ENCODE measurements at regions not wholly inside any gene's neighbourhood (a gene's known extent, or its start where the extent isn't known, plus 50 kb on each side); places are given as distances from the start of the nearest gene placed in this dataset.

- no peak for TF ChIP-seq KDM6A (CRISPR knock-in tag; IDR thresholded peaks at IDR 0.05; ENCODE audit: low read depth)
- no peak for TF ChIP-seq ZNF691 (CRISPR knock-in tag; IDR thresholded peaks at IDR 0.05; ENCODE audit: borderline replicate concordance, low read depth)
- no peak for TF ChIP-seq ISL2 (CRISPR knock-in tag; IDR thresholded peaks at IDR 0.05)
- TF ChIP-seq KAT2B (IDR thresholded peaks at IDR 0.05; ENCODE audit: borderline replicate concordance, low read depth, low read length), result no peak
- TF ChIP-seq ZNF230 (CRISPR knock-in tag; IDR thresholded peaks at IDR 0.05), result no peak
Measured at GRCh38 chr5:85646641-85647040, 971.1 kb upstream of the COX7C start (continued).

GRCh38 chr5:85647349-85648127 is 970.2 kb upstream of the COX7C start:
- H3K27ac ChIP-seq (ENCODE audit: extremely low read length, insufficient read depth, low read length), result no peak overlapping the region
- no peaks in the 10 kb centered on the region for H3K36me3 ChIP-seq (replicated peaks in 1 of 2; ENCODE audit: control insufficient read depth in 1 of 2, insufficient read depth in 2 of 2, low read length in 2 of 2)
- in situ Hi-C loops (cut with HindIII; ENCODE audit: extremely low pct_ligation_motif_present, low pct_unique_long_range_greater_than_20kb), result no loop called here
- no peaks in the 10 kb centered on the region for H3K27me3 ChIP-seq (ENCODE audit: control insufficient read depth in 1 of 2, insufficient read depth in 2 of 2, low read length in 2 of 2)
- intact Hi-C loops (cut with micrococcal nuclease; ENCODE audit: unreplicated experiment), result no loop called here
- no peak overlapping the region for H2AFZ ChIP-seq (ENCODE audit: low read length)
- no peak overlapping the region for H3K9ac ChIP-seq (ENCODE audit: insufficient read depth, low read depth, low read length)
- H3K4me3 ChIP-seq (replicated peaks in 1 of 3; ENCODE audit: insufficient read depth in 1 of 3, low read depth in 2 of 3, low read length in 3 of 3), result no peak overlapping the region
- H3K79me2 ChIP-seq (ENCODE audit: insufficient read depth, low read length), result no peaks in the 10 kb centered on the region
- no peak overlapping the region for H3K4me2 ChIP-seq (ENCODE audit: low read depth, low read length)
- POLR2A ChIA-PET, result no interaction called here
- no peaks in the 10 kb centered on the region for H4K20me1 ChIP-seq (ENCODE audit: insufficient read depth, low read length)
- ATAC-seq (no peak), DNase-seq (ENCODE audit: low spot score) (no peak), FAIRE-seq (no peak)
- WGBS (ENCODE audit: low lambda C conversion rate), result 48% methylated on average over 20 of the region's 25 CpGs
- H3K9me3 ChIP-seq (ENCODE audit: low read length), result no peaks in the 10 kb centered on the region
- no TSS peak for BruUV-seq (replicated peaks)
- CTCF ChIA-PET (ENCODE audit: low intra/inter-chr PET ratio, low total read pairs), result no interaction called here
- no peaks in the 10 kb centered on the region for H3K4me1 ChIP-seq (ENCODE audit: insufficient read depth, low read length)
- TF ChIP-seq DMTF1 (CRISPR knock-in tag; IDR thresholded peaks at IDR 0.05) (no peak), ZMYM4 (CRISPR knock-in tag; IDR thresholded peaks at IDR 0.05) (no peak), ZNF597 (CRISPR knock-in tag; IDR thresholded peaks at IDR 0.05) (no peak), ZNF546 (CRISPR knock-in tag; conservative IDR thresholded peaks at IDR 0.05) (no peak), ZNF20 (CRISPR knock-in tag; IDR thresholded peaks at IDR 0.05) (no peak), ZFP62 (CRISPR knock-in tag; IDR thresholded peaks at IDR 0.05) (no peak), ZSCAN22 (CRISPR knock-in tag; IDR thresholded peaks at IDR 0.05) (no peak), TOPORS (CRISPR knock-in tag; IDR thresholded peaks at IDR 0.05) (no peak), ZNF552 (CRISPR knock-in tag; IDR thresholded peaks at IDR 0.05; ENCODE audit: borderline replicate concordance) (no peak), ZNF33B (CRISPR knock-in tag; IDR thresholded peaks at IDR 0.05) (no peak), HOXD1 (CRISPR knock-in tag; IDR thresholded peaks at IDR 0.05) (no peak), GRHL1 (CRISPR knock-in tag; conservative IDR thresholded peaks at IDR 0.05) (no peak)

Data from HepG2 (cell line).